ENCODE measurements at regions not wholly inside any gene's neighbourhood (a gene's known extent, or its start where the extent isn't known, plus 50 kb on each side); places are given as distances from the start of the nearest gene placed in this dataset.

DNA sequence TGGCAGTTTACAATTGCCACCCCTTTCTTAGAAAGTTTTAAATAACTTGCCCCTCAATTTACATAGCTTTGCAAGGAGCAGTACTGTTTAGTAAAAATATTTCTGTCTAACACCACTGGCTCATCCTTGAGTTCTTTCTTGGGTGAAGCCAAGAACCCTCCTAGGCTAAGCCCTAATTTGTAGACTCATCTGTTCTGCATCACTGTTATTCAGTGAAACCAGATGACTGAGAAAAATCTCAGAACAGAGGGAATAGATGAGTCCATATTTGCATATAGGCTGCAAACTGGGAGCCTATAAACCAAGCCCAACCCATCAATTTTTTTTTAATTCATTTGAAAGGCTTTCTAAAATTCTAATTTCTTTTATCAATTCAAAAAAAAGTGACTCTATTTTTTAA is 161.4 kb upstream of the TFPI start:
- Mint-ChIP-seq H3K27ac (no peak overlapping the region), H3K9me3 (no peaks in the 10 kb centered on the region), H3K4me1 (ENCODE audit: low read depth) (no peaks in the 10 kb centered on the region), H3K27me3 (no peaks in the 10 kb centered on the region), H3K4me3 (no peak overlapping the region), H3K36me3 (ENCODE audit: low read depth) (no peaks in the 10 kb centered on the region)
- no peak overlapping the region for H3K27ac ChIP-seq (ENCODE audit: low read depth in 1 of 2, low read length in 2 of 2)
- ChIA-PET POLR2A (no interaction called here), CTCF (no interaction called here)
- ATAC-seq (ENCODE audit: poor library complexity) (no peak), DNase-seq (no peak)
- no peaks in the 10 kb centered on the region for H3K36me3 ChIP-seq (ENCODE audit: insufficient read depth, low read length)
- no peak overlapping the region for H3K4me3 ChIP-seq (ENCODE audit: low read length)
- no peaks in the 10 kb centered on the region for H3K4me1 ChIP-seq (ENCODE audit: insufficient read depth, low read length)
- no peaks in the 10 kb centered on the region for H3K9me3 ChIP-seq (ENCODE audit: control insufficient read depth in 1 of 2, insufficient read depth in 1 of 2, low read length in 2 of 2)
- intact Hi-C loops (cut with DNase I, micrococcal nuclease) = no loop called here
- no peaks in the 10 kb centered on the region for H3K27me3 ChIP-seq (ENCODE audit: control insufficient read depth in 1 of 2, insufficient read depth in 2 of 2, low read length in 2 of 2)
- TF ChIP-seq, protein P1, sequence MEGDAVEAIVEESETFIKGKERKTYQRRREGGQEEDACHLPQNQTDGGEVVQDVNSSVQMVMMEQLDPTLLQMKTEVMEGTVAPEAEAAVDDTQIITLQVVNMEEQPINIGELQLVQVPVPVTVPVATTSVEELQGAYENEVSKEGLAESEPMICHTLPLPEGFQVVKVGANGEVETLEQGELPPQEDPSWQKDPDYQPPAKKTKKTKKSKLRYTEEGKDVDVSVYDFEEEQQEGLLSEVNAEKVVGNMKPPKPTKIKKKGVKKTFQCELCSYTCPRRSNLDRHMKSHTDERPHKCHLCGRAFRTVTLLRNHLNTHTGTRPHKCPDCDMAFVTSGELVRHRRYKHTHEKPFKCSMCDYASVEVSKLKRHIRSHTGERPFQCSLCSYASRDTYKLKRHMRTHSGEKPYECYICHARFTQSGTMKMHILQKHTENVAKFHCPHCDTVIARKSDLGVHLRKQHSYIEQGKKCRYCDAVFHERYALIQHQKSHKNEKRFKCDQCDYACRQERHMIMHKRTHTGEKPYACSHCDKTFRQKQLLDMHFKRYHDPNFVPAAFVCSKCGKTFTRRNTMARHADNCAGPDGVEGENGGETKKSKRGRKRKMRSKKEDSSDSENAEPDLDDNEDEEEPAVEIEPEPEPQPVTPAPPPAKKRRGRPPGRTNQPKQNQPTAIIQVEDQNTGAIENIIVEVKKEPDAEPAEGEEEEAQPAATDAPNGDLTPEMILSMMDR (IDR thresholded peaks at IDR 0.05) = no peak

DNA sequence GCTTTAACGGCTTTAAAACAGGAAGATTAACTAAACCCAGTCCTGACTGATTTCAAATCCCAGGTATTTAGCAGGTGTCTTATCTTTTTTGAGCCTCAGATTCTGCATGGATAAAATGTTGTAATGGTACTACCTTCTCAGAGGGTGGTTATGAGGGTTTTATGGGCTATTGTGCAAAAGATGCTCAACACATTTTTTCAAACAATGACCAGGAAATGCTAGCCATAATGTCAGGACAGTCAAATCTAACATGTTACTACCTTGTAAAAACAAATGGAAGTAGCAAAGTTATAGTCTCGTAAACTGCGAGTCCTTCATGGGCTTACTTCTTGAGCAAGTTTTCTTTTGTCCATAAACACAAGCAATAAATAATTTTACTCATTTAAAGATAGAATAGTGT is 162.1 kb upstream of the TFPI start:
- H3K27me3 Mint-ChIP-seq = no peaks in the 10 kb centered on the region
- no peaks in the 10 kb centered on the region for H3K4me1 Mint-ChIP-seq (ENCODE audit: low read depth)
- Histone ChIP-seq H3K4me3 (ENCODE audit: low read length) (no peak overlapping the region), H3K4me1 (ENCODE audit: insufficient read depth, low read length) (no peaks in the 10 kb centered on the region), H3K27ac (ENCODE audit: low read depth in 1 of 2, low read length in 2 of 2) (no peak overlapping the region), H3K36me3 (ENCODE audit: insufficient read depth, low read length) (no peaks in the 10 kb centered on the region), H3K9me3 (ENCODE audit: control insufficient read depth in 1 of 2, insufficient read depth in 1 of 2, low read length in 2 of 2) (no peaks in the 10 kb centered on the region), H3K27me3 (ENCODE audit: control insufficient read depth in 1 of 2, insufficient read depth in 2 of 2, low read length in 2 of 2) (no peaks in the 10 kb centered on the region)
- no peak overlapping the region for H3K27ac Mint-ChIP-seq
- no peak for DNase-seq
- ChIA-PET POLR2A (no interaction called here), CTCF (no interaction called here)
- TF ChIP-seq, protein P1 (IDR thresholded peaks at IDR 0.05) = no peak
- H3K9me3 Mint-ChIP-seq = no peaks in the 10 kb centered on the region
- intact Hi-C loops (cut with DNase I, micrococcal nuclease) = no loop called here
- no peak overlapping the region for H3K4me3 Mint-ChIP-seq
- H3K36me3 Mint-ChIP-seq (ENCODE audit: low read depth) = no peaks in the 10 kb centered on the region
- ATAC-seq (ENCODE audit: poor library complexity) = no peak

DNA sequence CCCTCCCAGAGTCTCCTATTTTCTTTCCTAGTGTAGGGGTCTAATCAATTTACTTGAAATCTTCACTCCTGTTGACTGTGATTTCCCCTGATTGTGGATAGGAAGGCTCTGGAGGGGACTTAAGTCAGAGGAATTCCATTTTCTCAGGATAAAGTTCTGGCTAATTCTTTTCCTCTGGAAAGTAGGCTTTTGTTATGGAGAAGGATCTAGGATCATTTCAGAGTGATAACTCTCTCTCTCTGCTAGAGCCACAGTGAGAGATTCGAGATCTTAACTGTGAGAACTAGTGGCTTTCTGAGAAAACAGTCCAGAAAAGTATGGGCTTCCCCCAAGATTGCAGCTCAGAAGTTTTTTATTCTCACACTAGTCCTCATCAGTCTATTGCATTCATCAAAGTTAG is 163.9 kb upstream of the TFPI start:
- CTCF ChIA-PET = no interaction called here
- POLR2A ChIA-PET = no interaction called here

More for the DNA sequence above, 163.9 kb upstream of the TFPI start:
- intact Hi-C loops (cut with DNase I, micrococcal nuclease) = no loop called here
- H3K4me1 Mint-ChIP-seq (ENCODE audit: low read depth) = no peaks in the 10 kb centered on the region
- H3K36me3 Mint-ChIP-seq (ENCODE audit: low read depth) = no peaks in the 10 kb centered on the region
- H3K27ac ChIP-seq (ENCODE audit: low read depth in 1 of 2, low read length in 2 of 2) = no peak overlapping the region
- TF ChIP-seq, protein P1 (IDR thresholded peaks at IDR 0.05) = no peak
- no peak overlapping the region for H3K27ac Mint-ChIP-seq
- H3K27me3 ChIP-seq (ENCODE audit: control insufficient read depth in 1 of 2, insufficient read depth in 2 of 2, low read length in 2 of 2) = no peaks in the 10 kb centered on the region
- H3K36me3 ChIP-seq (ENCODE audit: insufficient read depth, low read length) = no peaks in the 10 kb centered on the region
- H3K9me3 Mint-ChIP-seq = peaks cover 9% of the 10 kb centered on the region
- no peaks in the 10 kb centered on the region for H3K4me1 ChIP-seq (ENCODE audit: insufficient read depth, low read length)
- H3K27me3 Mint-ChIP-seq = no peaks in the 10 kb centered on the region
- H3K4me3 ChIP-seq (ENCODE audit: low read length) = no peak overlapping the region
- H3K4me3 Mint-ChIP-seq = no peak overlapping the region
- DNase-seq (no peak), ATAC-seq (ENCODE audit: poor library complexity) (no peak)
- peaks cover 0 to under 1% of the 10 kb centered on the region in 2 experiments for H3K9me3 ChIP-seq (ENCODE audit: control insufficient read depth in 1 of 2, insufficient read depth in 1 of 2, low read length in 2 of 2)

Data from CD4-positive, alpha-beta T cell (primary cell).